K562 (cell line): ENCODE measurements at regions not wholly inside any gene's neighbourhood (a gene's known extent, or its start where the extent isn't known, plus 50 kb on each side); places are given as distances from the start of the nearest gene placed in this dataset.

ENCODE experiments used
- ATAC-seq: fragments of 200-7000 bp; cut with Tn5 transposase; 3 replicates; pipeline ENCODE4 v1.9.1; 2020; ENCODE audit warnings: moderate library complexity
- BruUV-seq: library from RNA; stranded (reverse); fragments of 400-500 nt; replicated peaks from 2 replicates; lab custom pipeline; 2021; lab: Mats Ljungman, UMichigan
- CTCF ChIA-PET: fragments of 300-600 bp; formaldehyde crosslinking; extraction: SDS; loops from one replicate; lab custom pipeline; 2021; ENCODE audit warnings: low intra/inter-chr PET ratio; lab: Yijun Ruan, JAX
- POLR2A ChIA-PET: fragments of 300-600, 350-650 bp; sonication (Branson Sonifier 250); formaldehyde crosslinking; extraction: SDS; loops from one replicate; lab custom pipeline; 2021; ENCODE audit warnings: antibody characterized with exemption, inconsistent platforms; lab: Yijun Ruan, JAX
- DNase-seq, 4 experiments: peaks; one replicate each; pipeline versions ENCODE4 v3.0.0 to v3.0.0-alpha.2; 2011 to 2018; ENCODE audit warnings: low spot score in 3 of 4, mixed read lengths in 3 of 4; ENCODE audit errors: extremely low read depth in 1 of 4
- FAIRE-seq: peaks from 2 replicates; lab custom pipeline; 2011; peaks lifted over from hg19 to GRCh38; lab: Jason Lieb, UNC
- H2AFZ ChIP-seq: 2 replicates; pipeline ENCODE4 v1.6.0; 2011; ENCODE audit warnings: low read depth, low read length, control low read depth, inconsistent platforms
- H3K27ac ChIP-seq: fragments of 200-600 bp; 3 replicates; pipeline ENCODE4 v1.8.0; 2011; ENCODE audit warnings: low read depth, mild to moderate bottlenecking, control low read depth, inconsistent platforms, low read length, moderate library complexity, mixed read lengths; ENCODE audit errors: extremely low read depth
- H3K27me3 ChIP-seq, 2 experiments: fragments of 300-600 bp in 1 of 2; 2 replicates in 1 of 2; 3 replicates in 1 of 2; pipeline versions ENCODE4 v1.6.0 to v1.8.0; 2011; ENCODE audit warnings: inconsistent platforms in 2 of 2, low read length in 2 of 2, mild to moderate bottlenecking in 1 of 2, mixed read lengths in 1 of 2, moderate library complexity in 1 of 2; ENCODE audit not compliant: control insufficient read depth in 2 of 2, insufficient read depth in 2 of 2
- H3K36me3 ChIP-seq: fragments of 300-600 bp; 3 replicates; pipeline ENCODE4 v1.8.0; 2011; ENCODE audit warnings: mild to moderate bottlenecking, low read length, inconsistent platforms; ENCODE audit not compliant: control insufficient read depth, insufficient read depth
- H3K4me1 ChIP-seq, 2 experiments: fragments of 200-600 bp in 1 of 2; replicated peaks in 1 of 2; 2 replicates in 1 of 2; 3 replicates in 1 of 2; pipeline versions ENCODE4 v1.5.1 to v1.8.0; 2011; ENCODE audit warnings: inconsistent platforms in 2 of 2, low read length in 2 of 2, mild to moderate bottlenecking in 1 of 2, mixed read lengths in 1 of 2, moderate library complexity in 1 of 2; ENCODE audit not compliant: control insufficient read depth in 2 of 2, insufficient read depth in 2 of 2
- H3K4me2 ChIP-seq: 2 replicates; pipeline ENCODE4 v1.6.1; 2011; ENCODE audit warnings: low read length, control low read depth, inconsistent platforms, mixed read lengths; ENCODE audit not compliant: insufficient read depth
- H3K4me3 ChIP-seq: fragments of 200-600 bp; sonication (generic), shearing (Covaris generic); 2 replicates; pipeline ENCODE4 v1.5.1; 2016; ENCODE audit warnings: control low read depth, inconsistent platforms
- H3K79me2 ChIP-seq: fragments of 200-600 bp; 3 replicates; pipeline ENCODE4 v1.8.0; 2011; ENCODE audit warnings: low read length, inconsistent platforms; ENCODE audit not compliant: control insufficient read depth, insufficient read depth
- H3K9ac ChIP-seq, 2 experiments: 2 replicates each; pipeline versions ENCODE4 v1.6.0 to v1.6.1; 2011; ENCODE audit warnings: low read depth in 2 of 2, low read length in 2 of 2, control low read depth in 1 of 2, inconsistent platforms in 1 of 2, mild to moderate bottlenecking in 1 of 2, mixed read lengths in 1 of 2; ENCODE audit not compliant: insufficient read depth in 1 of 2
- H3K9me1 ChIP-seq: one replicate; pipeline ENCODE4 v1.6.0; 2011; ENCODE audit warnings: inconsistent platforms, mild to moderate bottlenecking, low read length, moderate library complexity; ENCODE audit not compliant: control insufficient read depth, insufficient read depth
- H3K9me3 ChIP-seq: replicated peaks from 2 replicates; pipeline ENCODE4 v1.5.1; 2011; ENCODE audit warnings: low read depth, low read length, inconsistent platforms; ENCODE audit not compliant: control insufficient read depth, insufficient read depth
- H4K20me1 ChIP-seq: replicated peaks from 2 replicates; pipeline ENCODE4 v1.6.1; 2011; ENCODE audit warnings: low read length, inconsistent platforms, mixed read lengths; ENCODE audit not compliant: control insufficient read depth, insufficient read depth
- CEBPZ ChIP-seq: fragments of 150-350 bp; IDR thresholded peaks from 2 replicates; pipeline ENCODE4 v1.6.1; 2014; ENCODE audit warnings: low read depth, mild to moderate bottlenecking, low read length, borderline replicate concordance
- SLC30A9 ChIP-seq: fragments of 250-450 bp; sonication (Bioruptor Pico); IDR thresholded peaks from 2 replicates; pipeline ENCODE4 v1.8.0; 2022; ENCODE audit warnings: mild to moderate bottlenecking, moderate library complexity
- WGBS: fragments of 100-300 bp; shearing (Covaris generic); methylation state at CpG from one replicate; pipeline ENCODE4 v1.1.6; 2016; ENCODE audit warnings: low coverage, mixed read lengths; ENCODE audit not compliant: insufficient coverage; ENCODE audit errors: missing lambda C conversion rate; 5-methylcytosine and 5-hydroxymethylcytosine counted together
- in situ Hi-C: fragments of 300-500 bp; cut with MboI; formaldehyde crosslinking; loops from 4 replicates; pipeline ENCODE4 v1.15.0; 2018; ENCODE audit warnings: inconsistent platforms, mixed read lengths
- intact Hi-C: fragments of 100-400 bp; cut with micrococcal nuclease; formaldehyde crosslinking; loops from 2 replicates; pipeline ENCODE4 v1.14.2; 2022
- TF ChIP-seq, protein P1 (sequence below): sonication (generic); formaldehyde crosslinking; IDR thresholded peaks from 2 replicates; pipeline ENCODE4 v1.8.1; 2022; ENCODE audit warnings: missing genetic modification reagents

DNA sequence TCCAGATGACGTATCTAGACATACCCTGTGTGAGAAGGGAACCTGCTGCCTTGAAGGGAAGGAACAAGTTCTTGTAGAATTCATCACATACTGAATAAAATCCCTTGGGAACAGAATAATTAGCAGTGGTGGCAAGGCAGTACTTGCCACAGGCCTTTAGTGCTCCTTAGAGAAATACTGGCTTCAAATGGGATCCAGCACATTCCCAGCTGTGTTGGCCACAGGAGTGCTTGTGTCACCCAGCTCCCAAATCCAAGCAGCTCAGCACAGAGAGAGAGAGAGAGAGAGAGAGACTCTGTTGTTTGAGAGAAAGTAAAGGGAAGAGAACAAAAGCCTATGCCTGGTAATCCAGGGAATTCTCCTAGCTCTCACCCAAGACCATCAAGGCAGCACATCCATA lies 969.0 kb upstream of the ALCAM start:
- H3K27me3 ChIP-seq, result no peaks in the 10 kb centered on the region
- no peak overlapping the region for H3K9ac ChIP-seq
- H3K27ac ChIP-seq, result no peak overlapping the region
- no peaks in the 10 kb centered on the region for H3K9me3 ChIP-seq
- POLR2A ChIA-PET, result no interaction called here
- no peaks in the 10 kb centered on the region for H3K4me1 ChIP-seq
- no peak for FAIRE-seq
- 0% methylated on average over 1 of the region's 1 CpG for WGBS
- no TSS peak for BruUV-seq
- in situ Hi-C loops (no loop called here), intact Hi-C loops (no loop called here)
- H3K9me1 ChIP-seq, result no peaks in the 10 kb centered on the region
- H3K79me2 ChIP-seq, result no peaks in the 10 kb centered on the region
- TF ChIP-seq CEBPZ (no peak), SLC30A9 (no peak)
- TF ChIP-seq, protein P1, sequence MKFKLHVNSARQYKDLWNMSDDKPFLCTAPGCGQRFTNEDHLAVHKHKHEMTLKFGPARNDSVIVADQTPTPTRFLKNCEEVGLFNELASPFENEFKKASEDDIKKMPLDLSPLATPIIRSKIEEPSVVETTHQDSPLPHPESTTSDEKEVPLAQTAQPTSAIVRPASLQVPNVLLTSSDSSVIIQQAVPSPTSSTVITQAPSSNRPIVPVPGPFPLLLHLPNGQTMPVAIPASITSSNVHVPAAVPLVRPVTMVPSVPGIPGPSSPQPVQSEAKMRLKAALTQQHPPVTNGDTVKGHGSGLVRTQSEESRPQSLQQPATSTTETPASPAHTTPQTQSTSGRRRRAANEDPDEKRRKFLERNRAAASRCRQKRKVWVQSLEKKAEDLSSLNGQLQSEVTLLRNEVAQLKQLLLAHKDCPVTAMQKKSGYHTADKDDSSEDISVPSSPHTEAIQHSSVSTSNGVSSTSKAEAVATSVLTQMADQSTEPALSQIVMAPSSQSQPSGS, result no peak
- ATAC-seq, result no peak
- no peak overlapping the region for H3K4me3 ChIP-seq
- H4K20me1 ChIP-seq, result no peaks in the 10 kb centered on the region
- no peak for DNase-seq
- no peak overlapping the region for H3K4me2 ChIP-seq
- no peaks in the 10 kb centered on the region for H3K36me3 ChIP-seq
- no peak overlapping the region for H2AFZ ChIP-seq
- CTCF ChIA-PET, result no interaction called here
